HL-60 (cell line): ENCODE measurements at regions not wholly inside any gene's neighbourhood (a gene's known extent, or its start where the extent isn't known, plus 50 kb on each side); places are given as distances from the start of the nearest gene placed in this dataset.

ENCODE experiments used
- DNase-seq, 2 experiments: peaks; one replicate each; pipeline ENCODE4 v3.0.0-alpha.2; 2010 to 2020; ENCODE audit warnings: low read depth in 1 of 2, low spot score in 1 of 2
- H3K27ac ChIP-seq: fragments of 250-450 bp; sonication (Bioruptor Pico); replicated peaks from 2 replicates; pipeline ENCODE4 v1.5.1; 2020; ENCODE audit warnings: mild to moderate bottlenecking, moderate library complexity
- H3K27me3 ChIP-seq: fragments of 250-450 bp; sonication (Bioruptor Pico); 2 replicates; pipeline ENCODE4 v1.5.1; 2021; ENCODE audit warnings: mild to moderate bottlenecking, moderate library complexity; ENCODE audit not compliant: insufficient read depth, poor library complexity, severe bottlenecking
- H3K4me3 ChIP-seq: replicated peaks from 2 replicates; pipeline ENCODE4 v1.5.1; 2011; ENCODE audit warnings: mild to moderate bottlenecking, control low read depth, low read length; ENCODE audit not compliant: insufficient read depth
- GABPA ChIP-seq: IDR thresholded peaks from 2 replicates; pipeline ENCODE4 v1.6.1; 2012; ENCODE audit warnings: low read depth
- POLR2AphosphoS5 ChIP-seq: IDR thresholded peaks from 2 replicates; pipeline ENCODE4 v1.6.1; 2012; ENCODE audit warnings: low read depth
- SPI1 ChIP-seq: IDR thresholded peaks from 2 replicates; pipeline ENCODE4 v1.6.1; 2012; ENCODE audit warnings: low read depth, mild to moderate bottlenecking, borderline replicate concordance
- TF ChIP-seq, protein P1 (sequence below): IDR thresholded peaks from 2 replicates; pipeline ENCODE4 v1.6.1; 2012; ENCODE audit warnings: low read depth; ENCODE audit not compliant: insufficient replicate concordance
- TF ChIP-seq, protein P2 (sequence below): IDR thresholded peaks from one replicate; pipeline ENCODE4 v1.5.1; 2011; ENCODE audit warnings: low read length, control low read depth, inconsistent platforms; ENCODE audit not compliant: insufficient read depth

DNA sequence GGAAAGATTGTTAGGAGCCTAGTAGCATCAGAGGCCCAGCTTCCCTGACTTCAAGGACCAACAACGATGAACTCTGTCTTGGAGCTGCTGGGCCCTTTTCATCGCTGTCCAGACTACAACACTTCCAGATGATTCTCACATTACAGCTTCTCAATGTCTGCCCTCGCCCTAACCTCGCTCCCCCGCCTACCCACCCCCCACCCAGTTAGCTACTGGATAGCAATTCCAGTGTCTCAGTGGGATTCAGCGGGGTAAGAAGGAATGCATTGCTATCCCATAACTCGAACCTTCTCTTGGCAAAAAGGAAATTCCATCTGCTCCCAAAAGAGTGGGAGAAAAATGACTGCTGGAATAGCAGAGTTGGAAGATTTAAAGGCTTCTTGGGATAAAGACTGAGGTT lies 65.0 kb downstream of the RPL37A start:
- H3K4me3 ChIP-seq = no peak overlapping the region
- no peak overlapping the region for H3K27ac ChIP-seq
- TF ChIP-seq SPI1 (no peak), POLR2AphosphoS5 (no peak), GABPA (no peak)
- TF ChIP-seq, protein P1, sequence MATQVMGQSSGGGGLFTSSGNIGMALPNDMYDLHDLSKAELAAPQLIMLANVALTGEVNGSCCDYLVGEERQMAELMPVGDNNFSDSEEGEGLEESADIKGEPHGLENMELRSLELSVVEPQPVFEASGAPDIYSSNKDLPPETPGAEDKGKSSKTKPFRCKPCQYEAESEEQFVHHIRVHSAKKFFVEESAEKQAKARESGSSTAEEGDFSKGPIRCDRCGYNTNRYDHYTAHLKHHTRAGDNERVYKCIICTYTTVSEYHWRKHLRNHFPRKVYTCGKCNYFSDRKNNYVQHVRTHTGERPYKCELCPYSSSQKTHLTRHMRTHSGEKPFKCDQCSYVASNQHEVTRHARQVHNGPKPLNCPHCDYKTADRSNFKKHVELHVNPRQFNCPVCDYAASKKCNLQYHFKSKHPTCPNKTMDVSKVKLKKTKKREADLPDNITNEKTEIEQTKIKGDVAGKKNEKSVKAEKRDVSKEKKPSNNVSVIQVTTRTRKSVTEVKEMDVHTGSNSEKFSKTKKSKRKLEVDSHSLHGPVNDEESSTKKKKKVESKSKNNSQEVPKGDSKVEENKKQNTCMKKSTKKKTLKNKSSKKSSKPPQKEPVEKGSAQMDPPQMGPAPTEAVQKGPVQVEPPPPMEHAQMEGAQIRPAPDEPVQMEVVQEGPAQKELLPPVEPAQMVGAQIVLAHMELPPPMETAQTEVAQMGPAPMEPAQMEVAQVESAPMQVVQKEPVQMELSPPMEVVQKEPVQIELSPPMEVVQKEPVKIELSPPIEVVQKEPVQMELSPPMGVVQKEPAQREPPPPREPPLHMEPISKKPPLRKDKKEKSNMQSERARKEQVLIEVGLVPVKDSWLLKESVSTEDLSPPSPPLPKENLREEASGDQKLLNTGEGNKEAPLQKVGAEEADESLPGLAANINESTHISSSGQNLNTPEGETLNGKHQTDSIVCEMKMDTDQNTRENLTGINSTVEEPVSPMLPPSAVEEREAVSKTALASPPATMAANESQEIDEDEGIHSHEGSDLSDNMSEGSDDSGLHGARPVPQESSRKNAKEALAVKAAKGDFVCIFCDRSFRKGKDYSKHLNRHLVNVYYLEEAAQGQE = no peak
- TF ChIP-seq, protein P2, sequence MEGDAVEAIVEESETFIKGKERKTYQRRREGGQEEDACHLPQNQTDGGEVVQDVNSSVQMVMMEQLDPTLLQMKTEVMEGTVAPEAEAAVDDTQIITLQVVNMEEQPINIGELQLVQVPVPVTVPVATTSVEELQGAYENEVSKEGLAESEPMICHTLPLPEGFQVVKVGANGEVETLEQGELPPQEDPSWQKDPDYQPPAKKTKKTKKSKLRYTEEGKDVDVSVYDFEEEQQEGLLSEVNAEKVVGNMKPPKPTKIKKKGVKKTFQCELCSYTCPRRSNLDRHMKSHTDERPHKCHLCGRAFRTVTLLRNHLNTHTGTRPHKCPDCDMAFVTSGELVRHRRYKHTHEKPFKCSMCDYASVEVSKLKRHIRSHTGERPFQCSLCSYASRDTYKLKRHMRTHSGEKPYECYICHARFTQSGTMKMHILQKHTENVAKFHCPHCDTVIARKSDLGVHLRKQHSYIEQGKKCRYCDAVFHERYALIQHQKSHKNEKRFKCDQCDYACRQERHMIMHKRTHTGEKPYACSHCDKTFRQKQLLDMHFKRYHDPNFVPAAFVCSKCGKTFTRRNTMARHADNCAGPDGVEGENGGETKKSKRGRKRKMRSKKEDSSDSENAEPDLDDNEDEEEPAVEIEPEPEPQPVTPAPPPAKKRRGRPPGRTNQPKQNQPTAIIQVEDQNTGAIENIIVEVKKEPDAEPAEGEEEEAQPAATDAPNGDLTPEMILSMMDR = no peak
- DNase-seq = no peak
- H3K27me3 ChIP-seq = no peaks in the 10 kb centered on the region

DNA sequence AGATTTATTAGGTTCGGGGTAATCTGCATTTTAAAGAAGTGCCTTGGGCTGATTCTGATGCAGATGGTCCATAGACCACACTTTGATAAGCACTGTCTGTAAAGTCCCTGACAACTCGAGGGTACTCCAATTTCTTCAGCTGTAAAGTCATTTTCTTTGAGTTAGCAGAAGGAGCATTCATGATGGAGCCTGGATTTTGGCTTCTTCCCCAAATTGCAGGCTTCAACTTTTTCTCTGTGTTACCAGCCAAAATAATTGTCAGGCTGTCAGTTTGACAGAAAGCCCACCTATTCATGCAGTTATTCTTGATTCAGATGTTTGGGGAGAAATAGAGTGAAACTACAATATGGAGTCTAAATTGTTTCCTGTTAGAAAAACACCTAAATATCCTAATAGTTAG lies 66.0 kb downstream of the RPL37A start:
- H3K27ac ChIP-seq = no peak overlapping the region
- no peaks in the 10 kb centered on the region for H3K27me3 ChIP-seq
- no peak overlapping the region for H3K4me3 ChIP-seq
- no peak for DNase-seq
- TF ChIP-seq, protein P2 = no peak
- TF ChIP-seq POLR2AphosphoS5 = no peak
- TF ChIP-seq SPI1 = no peak
- TF ChIP-seq, protein P1 = no peak
- TF ChIP-seq GABPA = no peak

DNA sequence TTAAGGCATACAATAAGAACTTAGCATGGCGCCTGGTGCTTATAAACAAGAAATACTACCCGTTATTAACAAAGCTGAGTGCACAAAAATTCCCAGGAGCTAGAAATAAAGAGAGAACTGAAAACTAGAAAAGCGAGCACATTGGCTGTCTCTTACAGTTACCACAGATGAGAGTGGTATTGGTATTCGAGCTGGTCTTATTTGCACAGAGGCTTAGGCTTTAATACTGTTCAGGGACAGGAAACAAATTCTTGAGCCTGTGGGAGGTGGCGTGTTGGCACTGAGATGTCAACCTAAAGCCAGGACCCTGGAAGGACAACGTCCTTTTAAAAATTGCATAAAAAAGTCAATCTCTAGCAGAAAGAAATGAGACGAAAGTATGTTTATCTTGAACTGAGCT lies 67.3 kb upstream of the IGFBP2 start:
- no peaks in the 10 kb centered on the region for H3K27me3 ChIP-seq
- TF ChIP-seq, protein P2 = no peak
- TF ChIP-seq GABPA (no peak), POLR2AphosphoS5 (no peak)
- H3K27ac ChIP-seq = no peak overlapping the region
- no peak for DNase-seq
- no peak overlapping the region for H3K4me3 ChIP-seq

DNA sequence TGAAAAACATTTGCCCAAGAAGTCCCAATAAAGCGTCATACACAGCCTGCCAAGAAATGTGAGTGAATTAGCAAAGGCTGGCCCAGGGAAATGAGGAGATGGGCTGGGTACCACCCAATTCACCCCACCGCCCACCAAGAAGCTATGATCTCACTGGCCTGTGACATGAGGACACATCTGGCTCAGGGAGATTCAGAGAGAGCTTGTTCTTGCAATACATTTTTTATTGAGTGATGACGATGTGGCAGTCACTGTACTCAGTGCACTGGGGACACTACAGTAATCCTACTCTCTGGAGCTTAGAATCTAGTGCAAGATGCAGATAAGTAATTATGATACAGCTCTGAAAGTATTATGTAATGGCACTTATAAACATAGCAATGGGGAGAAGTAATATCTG lies 64.6 kb upstream of the IGFBP2 start:
- TF ChIP-seq POLR2AphosphoS5 (no peak), GABPA (no peak), SPI1 (no peak)
- TF ChIP-seq, protein P2 = no peak
- TF ChIP-seq, protein P1 = no peak
- no peak overlapping the region for H3K4me3 ChIP-seq
- no peak overlapping the region for H3K27ac ChIP-seq
- DNase-seq = no peak
- no peaks in the 10 kb centered on the region for H3K27me3 ChIP-seq
